HCT116 (cell line): ENCODE measurements at regions not wholly inside any gene's neighbourhood (a gene's known extent, or its start where the extent isn't known, plus 50 kb on each side); places are given as distances from the start of the nearest gene placed in this dataset.

ENCODE experiments used
- ATAC-seq: fragments of 200-7000 bp; cut with Tn5 transposase; 2 replicates; pipeline ENCODE4 v1.9.1; 2020; ENCODE audit warnings: mild to moderate bottlenecking, moderate library complexity
- BruUV-seq: library from RNA; stranded (reverse); fragments of 400-500 nt; replicated peaks from 2 replicates; lab custom pipeline; 2021; lab: Mats Ljungman, UMichigan
- CTCF ChIA-PET: fragments of 300-600 bp; sonication (Branson Sonifier 250); formaldehyde crosslinking; loops from one replicate; lab custom pipeline; 2021; ENCODE audit warnings: antibody characterized with exemption; lab: Charles Lee
- POLR2A ChIA-PET: fragments of 300-600, 350-600 bp; sonication (Branson Sonifier 250); formaldehyde crosslinking; loops from one replicate; lab custom pipeline; 2021; ENCODE audit warnings: antibody characterized with exemption; lab: Charles Lee
- RAD21 ChIA-PET, 2 experiments: fragments of 300-600 bp; sonication (Branson Sonifier 250); formaldehyde crosslinking; loops; one replicate each; lab custom pipeline; 2023; ENCODE audit warnings: low total read pairs in 2 of 2; ENCODE audit not compliant: uncharacterized antibody in 2 of 2, unreplicated experiment in 2 of 2, low non-redundant PET in 1 of 2; lab: Charles Lee
- DNase-seq: peaks from one replicate; pipeline ENCODE4 v3.0.0-alpha.2; 2010; ENCODE audit warnings: low read depth, low spot score
- H2AFZ ChIP-seq: fragments of 200-600 bp; shearing (Covaris generic), sonication (generic); 2 replicates; pipeline ENCODE4 v1.6.1; 2017; ENCODE audit warnings: low read depth, mixed run types, mixed read lengths, antibody characterized with exemption, low read length; ENCODE audit not compliant: poor library complexity, severe bottlenecking
- H3K27ac ChIP-seq: 2 replicates; pipeline ENCODE4 v1.5.1; 2012; ENCODE audit warnings: low read depth, low read length
- H3K27me3 ChIP-seq: fragments of 200-600 bp; sonication (generic); 2 replicates; pipeline ENCODE4 v1.6.1; 2016; ENCODE audit warnings: mixed run types, low read length, mixed read lengths; ENCODE audit not compliant: insufficient read depth
- H3K36me3 ChIP-seq, 2 experiments: fragments of 200-500 bp in 1 of 2; fragments of 200-600 bp in 1 of 2; sonication (Bioruptor generic) in 1 of 2; sonication (generic) in 1 of 2; 2 replicates each; pipeline versions ENCODE4 v1.5.1 to v1.6.1; 2014 to 2016; ENCODE audit warnings: low read length in 2 of 2, inconsistent platforms in 1 of 2, mixed read lengths in 1 of 2, mixed run types in 1 of 2; ENCODE audit not compliant: insufficient read depth in 2 of 2, control insufficient read depth in 1 of 2
- H3K4me1 ChIP-seq, 2 experiments: fragments of 200-600 bp in 1 of 2; sonication (generic) in 1 of 2; 2 replicates each; pipeline versions ENCODE4 v1.5.1 to v1.6.1; 2012 to 2017; ENCODE audit warnings: low read length in 2 of 2, inconsistent platforms in 1 of 2, mild to moderate bottlenecking in 1 of 2, mixed read lengths in 1 of 2, mixed run types in 1 of 2, moderate library complexity in 1 of 2; ENCODE audit not compliant: insufficient read depth in 2 of 2, control insufficient read depth in 1 of 2
- H3K4me2 ChIP-seq: fragments of 200-600 bp; sonication (generic); 2 replicates; pipeline ENCODE4 v1.6.1; 2017; ENCODE audit warnings: mixed run types, low read length, mixed read lengths
- H3K4me3 ChIP-seq, 2 experiments: fragments of 200-600 bp in 1 of 2; sonication (generic) in 1 of 2; replicated peaks in 1 of 2; 2 replicates each; pipeline ENCODE4 v1.5.1; 2011 to 2016; ENCODE audit warnings: low read length in 2 of 2, control low read depth in 1 of 2, low read depth in 1 of 2, mild to moderate bottlenecking in 1 of 2, mixed read lengths in 1 of 2, mixed run types in 1 of 2
- H3K79me2 ChIP-seq: fragments of 200-600 bp; sonication (generic); 2 replicates; pipeline ENCODE4 v1.6.1; 2017; ENCODE audit warnings: mild to moderate bottlenecking, mixed run types, low read length, moderate library complexity, mixed read lengths; ENCODE audit not compliant: insufficient read depth
- H3K9ac ChIP-seq: fragments of 200-600 bp; sonication (generic); 2 replicates; pipeline ENCODE4 v1.6.1; 2016; ENCODE audit warnings: low read length, mixed read lengths
- H3K9me2 ChIP-seq: fragments of 200-600 bp; sonication (generic), shearing (Covaris generic); 2 replicates; pipeline ENCODE4 v1.6.1; 2017; ENCODE audit warnings: mixed run types, mild to moderate bottlenecking, moderate library complexity; ENCODE audit not compliant: insufficient read depth
- H3K9me3 ChIP-seq, 2 experiments: fragments of 200-500 bp in 1 of 2; fragments of 200-600 bp in 1 of 2; sonication (Bioruptor generic) in 1 of 2; sonication (generic) in 1 of 2; 2 replicates each; pipeline ENCODE4 v1.6.1; 2014 to 2017; ENCODE audit warnings: low read length in 2 of 2, mixed read lengths in 2 of 2, inconsistent platforms in 1 of 2, low read depth in 1 of 2, mild to moderate bottlenecking in 1 of 2, mixed run types in 1 of 2, moderate library complexity in 1 of 2; ENCODE audit not compliant: control insufficient read depth in 1 of 2, insufficient read depth in 1 of 2
- H4K20me1 ChIP-seq: fragments of 200-600 bp; sonication (generic), shearing (Covaris generic); 2 replicates; pipeline ENCODE4 v1.6.1; 2017; ENCODE audit warnings: mixed run types, mild to moderate bottlenecking, moderate library complexity; ENCODE audit not compliant: insufficient read depth
- ATF3 ChIP-seq: IDR thresholded peaks from 2 replicates; pipeline ENCODE4 v1.6.1; 2012
- CBX3 ChIP-seq: IDR thresholded peaks from 2 replicates; pipeline ENCODE4 v1.6.1; 2012; ENCODE audit warnings: low read depth
- CTCF ChIP-seq, 3 experiments: fragments of 200-600 bp in 1 of 3; sonication (generic) in 1 of 3; IDR thresholded peaks in 2 of 3; conservative IDR thresholded peaks in 1 of 3; 2 replicates each; pipeline ENCODE4 v1.5.1; 2012 to 2017; ENCODE audit warnings: low read depth in 2 of 3, low read length in 2 of 3, antibody characterized with exemption in 1 of 3, borderline replicate concordance in 1 of 3, control low read depth in 1 of 3, mild to moderate bottlenecking in 1 of 3, mixed read lengths in 1 of 3, mixed run types in 1 of 3, moderate library complexity in 1 of 3; ENCODE audit not compliant: insufficient read depth in 1 of 3
- ELF1 ChIP-seq: IDR thresholded peaks from 2 replicates; pipeline ENCODE4 v1.6.1; 2012; ENCODE audit warnings: low read depth, borderline replicate concordance
- EZH2phosphoT487 ChIP-seq: fragments of 200-600 bp; IDR thresholded peaks from 2 replicates; pipeline ENCODE4 v1.6.1; 2018; ENCODE audit warnings: antibody characterized with exemption, borderline replicate concordance
- FOSL1 ChIP-seq: IDR thresholded peaks from 2 replicates; pipeline ENCODE4 v1.6.1; 2012; ENCODE audit warnings: low read depth
- POLR2AphosphoS5 ChIP-seq: IDR thresholded peaks from 2 replicates; pipeline ENCODE4 v1.6.1; 2011; ENCODE audit warnings: mild to moderate bottlenecking, low read depth, low read length, moderate library complexity
- REST ChIP-seq: IDR thresholded peaks from 2 replicates; pipeline ENCODE4 v1.6.1; 2012; ENCODE audit warnings: low read depth
- SP1 ChIP-seq: IDR thresholded peaks from 2 replicates; pipeline ENCODE4 v1.6.1; 2012; ENCODE audit warnings: low read depth
- SRF ChIP-seq: IDR thresholded peaks from 2 replicates; pipeline ENCODE4 v1.6.1; 2012; ENCODE audit warnings: low read depth
- TCF7L2 ChIP-seq: IDR thresholded peaks from 2 replicates; pipeline ENCODE4 v1.7.0; 2011; ENCODE audit warnings: borderline replicate concordance, inconsistent platforms; ENCODE audit not compliant: insufficient read depth, insufficient read length; ENCODE audit errors: extremely low read depth
- YY1 ChIP-seq: IDR thresholded peaks from 2 replicates; pipeline ENCODE4 v1.6.1; 2011; ENCODE audit warnings: low read length, low read depth, moderate library complexity, mild to moderate bottlenecking; ENCODE audit not compliant: insufficient replicate concordance; ENCODE audit errors: extremely low read depth
- ZFX ChIP-seq: fragments of 450-650 bp; IDR thresholded peaks from 2 replicates; pipeline ENCODE4 v1.6.1; 2017
- ZNF274 ChIP-seq: fragments of 200-500 bp; sonication (Bioruptor generic); IDR thresholded peaks from 2 replicates; pipeline ENCODE4 v1.6.1; 2014; ENCODE audit warnings: mild to moderate bottlenecking, low read depth, low read length, inconsistent platforms
- intact Hi-C: fragments of 100-400 bp; cut with micrococcal nuclease; formaldehyde crosslinking; loops from 2 replicates; pipeline ENCODE4 v1.10.0; 2022

- no peak for TF ChIP-seq REST
Observed at GRCh38 chr1:96416111-96416595, 305.4 kb upstream of the PTBP2 start (continued).

- H4K20me1 ChIP-seq: no peaks in the 10 kb centered on the region
- H3K4me1 ChIP-seq: no peaks in the 10 kb centered on the region
- H3K9ac ChIP-seq: no peak overlapping the region
- RAD21 ChIA-PET: no interaction called here
- no peak overlapping the region for H3K4me2 ChIP-seq
- no peak overlapping the region for H2AFZ ChIP-seq
- DNase-seq (no peak), ATAC-seq (no peak)
- intact Hi-C loops: no loop called here
- no peaks in the 10 kb centered on the region for H3K27me3 ChIP-seq
- no peaks in the 10 kb centered on the region for H3K9me2 ChIP-seq
- no TSS peak for BruUV-seq
- H3K27ac ChIP-seq: no peak overlapping the region
- CTCF ChIA-PET: no interaction called here
- no peaks in the 10 kb centered on the region for H3K79me2 ChIP-seq
- POLR2A ChIA-PET: no interaction called here
- no peak overlapping the region for H3K4me3 ChIP-seq
- no peaks in the 10 kb centered on the region for H3K9me3 ChIP-seq
- no peak for TF ChIP-seq EZH2phosphoT487
- TF ChIP-seq ELF1: no peak
- no peak for TF ChIP-seq SP1
- no peak for TF ChIP-seq CTCF (IDR thresholded peaks at IDR 0.05 in 2 of 3, conservative IDR thresholded peaks at IDR 0.05 in 1 of 3; ENCODE audit: borderline replicate concordance in 1 of 3, insufficient read depth in 1 of 3, low read depth in 2 of 3, low read length in 2 of 3)
- TF ChIP-seq TCF7L2: no peak
- TF ChIP-seq ZNF274: no peak
- TF ChIP-seq ZFX: no peak
- TF ChIP-seq ATF3: no peak
- TF ChIP-seq SRF: no peak
- no peak for TF ChIP-seq POLR2AphosphoS5
- no peak for TF ChIP-seq YY1
- TF ChIP-seq CBX3: no peak
- TF ChIP-seq FOSL1: no peak
- no peaks in the 10 kb centered on the region for H3K36me3 ChIP-seq
Observed at GRCh38 chr1:96416701-96417444, 304.7 kb upstream of the PTBP2 start.
